Gastrocnemius medialis (tissue), 4 donors: ENCODE measurements at regions not wholly inside any gene's neighbourhood (a gene's known extent, or its start where the extent isn't known, plus 50 kb on each side); places are given as distances from the start of the nearest gene placed in this dataset.

Experiments
- CTCF ChIP-seq, 5 experiments: fragments of 450-650 bp in 3 of 5; fragments of 200-600 bp in 2 of 5; sonication (generic) in 2 of 5; IDR thresholded peaks in 4 of 5; conservative IDR thresholded peaks in 1 of 5; 1 replicate in 4 of 5; 2 replicates in 1 of 5; pipeline ENCODE4 v1.5.1; 2016 to 2019; ENCODE audit warnings: antibody characterized with exemption in 5 of 5, mild to moderate bottlenecking in 3 of 5, moderate library complexity in 3 of 5
- POLR2A ChIP-seq, 2 donors: fragments of 450-650 bp; IDR thresholded peaks; one replicate each; pipeline ENCODE4 v1.6.1; 2017; ENCODE audit warnings: antibody characterized with exemption in 2 of 2, mild to moderate bottlenecking in 2 of 2, moderate library complexity in 2 of 2

- TF ChIP-seq CTCF (IDR thresholded peaks at IDR 0.05 in 4 of 5, conservative IDR thresholded peaks at IDR 0.05 in 1 of 5) (no peak), POLR2A (IDR thresholded peaks at IDR 0.05) (no peak)
Measured at GRCh38 chr11:32033491-32033890, 57.4 kb upstream of the RCN1 start.
